Breast epithelium (tissue), 4 donors: ENCODE measurements at regions not wholly inside any gene's neighbourhood (a gene's known extent, or its start where the extent isn't known, plus 50 kb on each side); places are given as distances from the start of the nearest gene placed in this dataset.

Source experiments
- DNase-seq, 2 donors: peaks; one replicate each; pipeline ENCODE4 v3.0.0-alpha.2; 2019; ENCODE audit warnings: low spot score in 2 of 2
- H3K27ac ChIP-seq, 2 donors: fragments of 200-600 bp; sonication (generic) in 1 of 2; one replicate each; pipeline ENCODE4 v1.5.1; 2016 to 2019; ENCODE audit warnings: mild to moderate bottlenecking in 1 of 2
- H3K27me3 ChIP-seq, 2 donors: fragments of 200-600 bp; sonication (generic) in 1 of 2; one replicate each; pipeline versions ENCODE4 v1.5.1 to v1.6.0; 2017 to 2019; ENCODE audit warnings: control low read depth in 1 of 2, mild to moderate bottlenecking in 1 of 2
- H3K36me3 ChIP-seq: fragments of 200-600 bp; one replicate; pipeline ENCODE4 v1.5.1; 2019
- H3K4me1 ChIP-seq, 2 donors: fragments of 200-600 bp; sonication (generic); one replicate each; pipeline ENCODE4 v1.5.1; 2016 to 2019; ENCODE audit warnings: control low read depth in 1 of 2
- H3K4me3 ChIP-seq, 3 donors: fragments of 200-600 bp; sonication (generic); 1 replicate in 2 of 3; 2 replicates in 1 of 3; pipeline ENCODE4 v1.5.1; 2016 to 2019; ENCODE audit warnings: mild to moderate bottlenecking in 3 of 3, moderate library complexity in 2 of 3
- H3K9me3 ChIP-seq, 2 donors: fragments of 200-600 bp; sonication (generic) in 1 of 2; one replicate each; pipeline ENCODE4 v1.5.1; 2016 to 2019; ENCODE audit warnings: control low read depth in 1 of 2
- POLR2A ChIP-seq: fragments of 450-650 bp; IDR thresholded peaks from one replicate; pipeline ENCODE4 v1.6.1; 2016; ENCODE audit warnings: antibody characterized with exemption, mild to moderate bottlenecking, moderate library complexity
- POLR2AphosphoS5 ChIP-seq, 3 donors: sonication (generic); formaldehyde crosslinking; IDR thresholded peaks; one replicate each; pipeline ENCODE4 v1.6.1; 2017; ENCODE audit warnings: antibody characterized with exemption in 3 of 3
- intact Hi-C: fragments of 100-400 bp; cut with DNase I; formaldehyde crosslinking; loops from one replicate; pipeline ENCODE4 v1.15.1; 2023; ENCODE audit warnings: low total_unique reads
- TF ChIP-seq, protein P1 (sequence below), 3 donors: fragments of 450-650 bp; IDR thresholded peaks; one replicate each; pipeline ENCODE4 v1.5.1; 2016 to 2017; ENCODE audit warnings: antibody characterized with exemption in 3 of 3, mild to moderate bottlenecking in 3 of 3, moderate library complexity in 3 of 3

DNA sequence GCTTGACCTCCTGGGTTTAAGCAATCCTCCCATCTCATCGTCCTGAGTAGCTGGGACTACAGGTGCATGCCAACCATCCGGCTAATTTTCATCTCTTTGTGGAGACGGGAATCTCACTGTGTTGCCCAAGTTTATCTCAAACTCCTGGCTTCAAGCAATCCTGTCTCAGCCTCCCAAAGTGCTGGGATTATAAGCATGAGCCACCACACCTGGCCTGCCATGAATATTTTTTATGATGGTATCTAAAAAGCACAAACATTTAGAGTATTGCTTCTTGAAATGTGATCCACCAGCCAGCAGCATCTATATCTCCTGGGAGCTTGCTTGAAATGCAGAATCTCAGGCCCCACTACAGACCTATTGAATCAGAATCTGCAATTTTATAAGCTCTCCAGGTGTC lies 111.2 kb upstream of the CLDN10 start:
- H3K27ac ChIP-seq = no peak overlapping the region
- intact Hi-C loops = no loop called here
- TF ChIP-seq, protein P1, sequence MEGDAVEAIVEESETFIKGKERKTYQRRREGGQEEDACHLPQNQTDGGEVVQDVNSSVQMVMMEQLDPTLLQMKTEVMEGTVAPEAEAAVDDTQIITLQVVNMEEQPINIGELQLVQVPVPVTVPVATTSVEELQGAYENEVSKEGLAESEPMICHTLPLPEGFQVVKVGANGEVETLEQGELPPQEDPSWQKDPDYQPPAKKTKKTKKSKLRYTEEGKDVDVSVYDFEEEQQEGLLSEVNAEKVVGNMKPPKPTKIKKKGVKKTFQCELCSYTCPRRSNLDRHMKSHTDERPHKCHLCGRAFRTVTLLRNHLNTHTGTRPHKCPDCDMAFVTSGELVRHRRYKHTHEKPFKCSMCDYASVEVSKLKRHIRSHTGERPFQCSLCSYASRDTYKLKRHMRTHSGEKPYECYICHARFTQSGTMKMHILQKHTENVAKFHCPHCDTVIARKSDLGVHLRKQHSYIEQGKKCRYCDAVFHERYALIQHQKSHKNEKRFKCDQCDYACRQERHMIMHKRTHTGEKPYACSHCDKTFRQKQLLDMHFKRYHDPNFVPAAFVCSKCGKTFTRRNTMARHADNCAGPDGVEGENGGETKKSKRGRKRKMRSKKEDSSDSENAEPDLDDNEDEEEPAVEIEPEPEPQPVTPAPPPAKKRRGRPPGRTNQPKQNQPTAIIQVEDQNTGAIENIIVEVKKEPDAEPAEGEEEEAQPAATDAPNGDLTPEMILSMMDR (IDR thresholded peaks at IDR 0.05) = no peak
- TF ChIP-seq POLR2AphosphoS5 (IDR thresholded peaks at IDR 0.05) (no peak), POLR2A (no peak)
- no peaks in the 10 kb centered on the region for H3K36me3 ChIP-seq
- H3K4me3 ChIP-seq = no peak overlapping the region
- no peak for DNase-seq
- no peaks in the 10 kb centered on the region for H3K27me3 ChIP-seq
- H3K9me3 ChIP-seq = no peaks in the 10 kb centered on the region
- H3K4me1 ChIP-seq = no peaks in the 10 kb centered on the region

DNA sequence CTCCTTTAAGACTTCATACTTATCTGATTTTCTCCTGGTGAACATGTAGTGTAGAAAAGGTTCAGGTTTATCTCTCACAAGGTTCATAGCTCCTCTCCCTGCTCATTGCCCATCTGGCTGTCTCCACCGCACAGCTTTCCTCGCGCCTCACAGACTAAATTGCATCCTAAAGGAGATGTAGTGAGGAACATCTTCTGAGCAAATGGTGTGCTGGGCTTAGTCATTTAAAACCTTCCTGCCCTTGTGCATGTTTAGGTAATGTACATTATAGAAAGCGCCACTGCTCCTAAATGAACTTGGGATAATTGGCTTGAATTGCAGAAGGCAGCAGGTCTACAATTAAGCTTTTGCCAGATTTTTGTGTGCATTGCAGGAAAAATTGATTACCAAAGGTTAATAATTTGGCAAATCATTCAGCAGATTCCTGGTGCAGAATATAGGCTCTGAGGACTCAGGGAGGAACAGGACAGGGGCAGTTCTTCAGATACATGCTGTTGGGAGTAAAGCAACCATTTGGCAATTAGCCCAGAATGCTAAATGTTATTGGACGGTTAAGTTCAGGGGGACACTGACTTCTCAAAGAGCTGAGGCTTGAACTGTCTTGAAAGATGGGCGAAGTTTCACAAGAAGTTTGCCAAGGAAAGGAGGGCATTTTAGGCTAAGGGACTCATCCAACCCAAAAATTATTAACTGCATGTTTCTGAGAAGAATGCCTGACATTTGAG lies 108.4 kb upstream of the CLDN10 start:
- no peaks in the 10 kb centered on the region for H3K36me3 ChIP-seq
- no peaks in the 10 kb centered on the region for H3K27me3 ChIP-seq
- no peak overlapping the region for H3K4me3 ChIP-seq
- TF ChIP-seq POLR2AphosphoS5 (IDR thresholded peaks at IDR 0.05) (no peak), POLR2A (no peak)
- TF ChIP-seq, protein P1 (IDR thresholded peaks at IDR 0.05) = no peak
- H3K27ac ChIP-seq = no peak overlapping the region
- DNase-seq = no peak
- no peaks in the 10 kb centered on the region for H3K9me3 ChIP-seq
- intact Hi-C loops = no loop called here
- H3K4me1 ChIP-seq = no peaks in the 10 kb centered on the region

DNA sequence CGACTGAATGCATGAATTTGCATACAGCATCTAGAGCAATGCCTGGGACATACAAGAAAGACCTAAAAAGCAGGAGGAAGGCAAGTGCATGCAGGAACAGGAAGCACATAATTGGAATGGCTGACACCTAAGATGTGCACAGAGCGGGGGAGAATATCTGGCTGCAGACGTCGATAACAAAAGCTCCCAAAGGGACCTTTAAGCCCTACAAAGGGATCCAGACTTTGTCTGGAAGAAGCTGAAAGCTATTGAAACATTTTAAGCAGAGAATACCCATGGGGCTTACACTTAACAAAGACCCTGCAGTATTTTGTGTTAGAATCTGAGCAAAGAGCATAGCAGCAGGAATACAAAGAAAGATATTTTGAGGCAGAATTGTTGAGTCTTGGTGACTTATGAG lies 107.4 kb upstream of the CLDN10 start:
- Histone ChIP-seq H3K4me1 (no peaks in the 10 kb centered on the region), H3K36me3 (no peaks in the 10 kb centered on the region), H3K27ac (no peak overlapping the region), H3K4me3 (no peak overlapping the region), H3K9me3 (no peaks in the 10 kb centered on the region), H3K27me3 (no peaks in the 10 kb centered on the region)
- DNase-seq = no peak
- intact Hi-C loops = no loop called here
- TF ChIP-seq POLR2AphosphoS5 (IDR thresholded peaks at IDR 0.05) (no peak), POLR2A (no peak)
- TF ChIP-seq, protein P1 (IDR thresholded peaks at IDR 0.05) = no peak

DNA sequence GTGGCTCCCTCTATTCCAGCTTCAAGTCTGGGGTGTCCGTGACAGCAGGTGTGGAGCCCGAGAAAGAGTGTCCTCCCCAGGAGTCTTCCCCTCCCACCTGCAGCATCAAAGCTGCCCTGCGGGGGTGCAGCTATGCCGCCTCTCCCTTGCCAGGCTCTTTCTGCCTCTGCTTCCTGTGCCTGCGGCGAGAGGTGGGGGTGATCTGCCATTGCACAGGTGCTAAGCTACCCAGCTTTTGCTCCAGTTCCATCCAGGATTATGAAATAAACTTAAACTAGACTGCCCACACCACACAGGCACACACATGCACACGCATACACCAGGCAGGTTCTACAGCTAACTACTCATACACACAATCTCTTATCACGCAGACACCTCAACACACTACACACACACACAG lies 104.7 kb upstream of the CLDN10 start:
- no peak overlapping the region for H3K4me3 ChIP-seq
- intact Hi-C loops = no loop called here
- no peak for DNase-seq

DNA sequence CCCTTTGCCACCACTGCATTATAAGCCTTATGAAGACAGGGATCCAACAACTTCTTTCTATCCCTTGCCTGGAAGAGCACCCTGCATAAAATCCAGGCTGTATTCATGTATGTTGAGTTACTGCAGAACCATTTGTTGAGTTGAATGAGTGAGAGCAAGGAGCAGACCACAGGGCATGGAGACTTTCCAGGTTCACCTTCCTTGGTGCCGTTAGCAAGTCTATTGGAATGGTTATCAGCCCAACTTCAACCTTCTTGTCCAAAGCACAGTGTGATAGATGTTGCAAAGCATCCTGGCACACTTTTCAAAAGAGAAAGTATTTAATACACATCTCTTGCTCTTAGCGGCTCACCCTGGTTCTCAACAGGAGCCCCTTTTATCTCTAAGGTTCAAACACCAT lies 100.9 kb upstream of the CLDN10 start:
- H3K4me1 ChIP-seq = no peaks in the 10 kb centered on the region
- H3K36me3 ChIP-seq = no peaks in the 10 kb centered on the region
- DNase-seq = no peak
- no peak for TF ChIP-seq POLR2AphosphoS5 (IDR thresholded peaks at IDR 0.05)
- TF ChIP-seq, protein P1 (IDR thresholded peaks at IDR 0.05) = no peak
- no peak overlapping the region for H3K4me3 ChIP-seq
- no peak overlapping the region for H3K27ac ChIP-seq
- H3K27me3 ChIP-seq = peaks cover 0 to 4% of the 10 kb centered on the region in 2 donors
- H3K9me3 ChIP-seq = no peaks in the 10 kb centered on the region
- intact Hi-C loops = loop anchor here (10.0 kb wide), 1 partner anchor 1917 kb away; no protein-coding TSS in a partner anchor

More for the DNA sequence above, 104.7 kb upstream of the CLDN10 start:
- Histone ChIP-seq H3K27ac (no peak overlapping the region), H3K9me3 (no peaks in the 10 kb centered on the region), H3K36me3 (no peaks in the 10 kb centered on the region), H3K4me1 (no peaks in the 10 kb centered on the region), H3K27me3 (peaks cover 0 to 4% of the 10 kb centered on the region in 2 donors)
- TF ChIP-seq POLR2A (no peak), POLR2AphosphoS5 (IDR thresholded peaks at IDR 0.05) (no peak)
- TF ChIP-seq, protein P1 (IDR thresholded peaks at IDR 0.05) = no peak
